ENCODE measurements at regions not wholly inside any gene's neighbourhood (a gene's known extent, or its start where the extent isn't known, plus 50 kb on each side); places are given as distances from the start of the nearest gene placed in this dataset.

- CTCF ChIA-PET = no interaction called here
- POLR2A ChIA-PET = no interaction called here
Observed at GRCh38 chr5:135671052-135671705, 92.4 kb upstream of the CXCL14 start.

- POLR2A ChIA-PET = no interaction called here
Observed at GRCh38 chr5:135670588-135670987, 91.8 kb upstream of the CXCL14 start.

GRCh38 chr5:135669416-135669815 is 90.6 kb upstream of the CXCL14 start:
- POLR2A ChIA-PET = no interaction called here
- CTCF ChIA-PET = no interaction called here

More at GRCh38 chr5:135670588-135670987, 91.8 kb upstream of the CXCL14 start:
- CTCF ChIA-PET = no interaction called here

- CTCF ChIA-PET = no interaction called here
Observed at GRCh38 chr5:135667673-135668072, 88.9 kb upstream of the CXCL14 start.

GRCh38 chr5:135667204-135667603 is 88.4 kb upstream of the CXCL14 start:
- POLR2A ChIA-PET = no interaction called here
- CTCF ChIA-PET = no interaction called here

More at GRCh38 chr5:135667673-135668072, 88.9 kb upstream of the CXCL14 start:
- POLR2A ChIA-PET = no interaction called here

GRCh38 chr5:135662683-135663082 is 83.9 kb upstream of the CXCL14 start:
- ChIA-PET POLR2A (no interaction called here), CTCF (no interaction called here)

GRCh38 chr5:135662061-135662481 is 83.3 kb upstream of the CXCL14 start:
- POLR2A ChIA-PET = no interaction called here
- CTCF ChIA-PET = no interaction called here

GRCh38 chr5:135660826-135661575 is 82.2 kb upstream of the CXCL14 start:
- POLR2A ChIA-PET = no interaction called here
- CTCF ChIA-PET = interaction anchor here (0.5 kb wide), 1 partner anchor 68 kb away, joined by 3 read pairs; no protein-coding TSS in a partner anchor

GRCh38 chr5:135657536-135658305 is 78.9 kb upstream of the CXCL14 start:
- CTCF ChIA-PET = no interaction called here
- POLR2A ChIA-PET = no interaction called here

GRCh38 chr5:135655468-135655815 is 76.7 kb upstream of the CXCL14 start:
- ChIA-PET CTCF (no interaction called here), POLR2A (no interaction called here)

GRCh38 chr5:135654761-135655467 is 76.1 kb upstream of the CXCL14 start:
- ChIA-PET CTCF (no interaction called here), POLR2A (no interaction called here)

- CTCF ChIA-PET = no interaction called here
Observed at GRCh38 chr5:135651156-135651555, 72.4 kb upstream of the CXCL14 start.

GRCh38 chr5:135650081-135650480 is 71.3 kb upstream of the CXCL14 start:
- ChIA-PET POLR2A (no interaction called here), CTCF (no interaction called here)

More at GRCh38 chr5:135651156-135651555, 72.4 kb upstream of the CXCL14 start:
- POLR2A ChIA-PET = no interaction called here

- ChIA-PET POLR2A (no interaction called here), CTCF (no interaction called here)
Observed at GRCh38 chr5:135649435-135649834, 70.6 kb upstream of the CXCL14 start.

GRCh38 chr5:135648116-135648515 is 69.3 kb upstream of the CXCL14 start:
- ChIA-PET CTCF (no interaction called here), POLR2A (no interaction called here)

- POLR2A ChIA-PET = no interaction called here
- CTCF ChIA-PET = no interaction called here
Observed at GRCh38 chr5:135645336-135646180, 66.8 kb upstream of the CXCL14 start.

GRCh38 chr5:135644816-135645215 is 66.0 kb upstream of the CXCL14 start:
- ChIA-PET CTCF (no interaction called here), POLR2A (no interaction called here)

- ChIA-PET POLR2A (no interaction called here), CTCF (no interaction called here)
Observed at GRCh38 chr5:135643881-135644766, 65.3 kb upstream of the CXCL14 start.

GRCh38 chr5:135642934-135643333 is 64.1 kb upstream of the CXCL14 start:
- POLR2A ChIA-PET = no interaction called here
- CTCF ChIA-PET = no interaction called here
